Thoracic aorta (tissue), 2 donors: ENCODE measurements at regions not wholly inside any gene's neighbourhood (a gene's known extent, or its start where the extent isn't known, plus 50 kb on each side); places are given as distances from the start of the nearest gene placed in this dataset.

Source experiments
- ATAC-seq: fragments of 150-250 bp; one replicate; pipeline ENCODE4 v1.8.0; 2017; ENCODE audit warnings: low read depth; ENCODE audit not compliant: insufficient number of reproducible peaks, low FRiP score
- DNase-seq: peaks from one replicate; pipeline ENCODE4 v3.0.0-alpha.2; 2020; ENCODE audit warnings: low spot score
- H3K27ac ChIP-seq, 2 donors: fragments of 200-600 bp; sonication (generic); 1 replicate in 1 of 2; 2 replicates in 1 of 2; pipeline ENCODE4 v1.5.1; 2016; ENCODE audit warnings: mild to moderate bottlenecking in 2 of 2, moderate library complexity in 2 of 2
- H3K27me3 ChIP-seq: fragments of 200-600 bp; sonication (generic); replicated peaks from 2 replicates; pipeline ENCODE4 v1.6.0; 2016; ENCODE audit warnings: mild to moderate bottlenecking; ENCODE audit not compliant: insufficient read depth
- H3K36me3 ChIP-seq: fragments of 200-600 bp; sonication (generic); one replicate; pipeline ENCODE4 v1.5.1; 2016
- H3K4me1 ChIP-seq, 2 donors: fragments of 200-600 bp; sonication (generic); 1 replicate in 1 of 2; 2 replicates in 1 of 2; pipeline versions ENCODE4 v1.5.1 to v1.6.0; 2016; ENCODE audit warnings: low read depth in 2 of 2, mild to moderate bottlenecking in 1 of 2; ENCODE audit not compliant: control insufficient read depth in 1 of 2
- H3K4me3 ChIP-seq: fragments of 200-600 bp; sonication (generic); 2 replicates; pipeline ENCODE4 v1.5.1; 2016; ENCODE audit warnings: mild to moderate bottlenecking
- H3K9me3 ChIP-seq: fragments of 200-600 bp; sonication (generic); 2 replicates; pipeline ENCODE4 v1.5.1; 2016
- CTCF ChIP-seq: fragments of 200-600 bp; sonication (generic); IDR thresholded peaks from one replicate; pipeline ENCODE4 v1.5.1; 2019; ENCODE audit warnings: antibody characterized with exemption

- TF ChIP-seq CTCF = no peak
- H3K4me1 ChIP-seq = no peaks in the 10 kb centered on the region
- no peak overlapping the region for H3K4me3 ChIP-seq
- no peak for DNase-seq
- H3K9me3 ChIP-seq = no peaks in the 10 kb centered on the region
- H3K36me3 ChIP-seq = no peaks in the 10 kb centered on the region
- ATAC-seq = no peak
- no peaks in the 10 kb centered on the region for H3K27me3 ChIP-seq
- no peak overlapping the region for H3K27ac ChIP-seq
These were observed 290.7 kb downstream of the TCERG1L start for GRCh38 chr10:131020775-131021174.

- Histone ChIP-seq H3K4me3 (no peak overlapping the region), H3K36me3 (no peaks in the 10 kb centered on the region), H3K4me1 (no peaks in the 10 kb centered on the region), H3K27ac (no peak overlapping the region), H3K27me3 (no peaks in the 10 kb centered on the region), H3K9me3 (no peaks in the 10 kb centered on the region)
- no peak for ATAC-seq
- no peak for DNase-seq
- no peak for TF ChIP-seq CTCF
These were observed 290.1 kb downstream of the TCERG1L start for GRCh38 chr10:131021246-131021895.

- TF ChIP-seq CTCF = no peak
- H3K27me3 ChIP-seq = no peaks in the 10 kb centered on the region
- no peak overlapping the region for H3K4me3 ChIP-seq
- H3K9me3 ChIP-seq = no peaks in the 10 kb centered on the region
- no peak for DNase-seq
- no peaks in the 10 kb centered on the region for H3K36me3 ChIP-seq
- no peak overlapping the region for H3K27ac ChIP-seq
- no peak for ATAC-seq
- H3K4me1 ChIP-seq = no peaks in the 10 kb centered on the region
These were observed 289.6 kb downstream of the TCERG1L start for GRCh38 chr10:131021969-131022368.

GRCh38 chr10:131022369-131022768 lies 289.2 kb downstream of the TCERG1L start:
- Histone ChIP-seq H3K4me1 (no peaks in the 10 kb centered on the region), H3K9me3 (no peaks in the 10 kb centered on the region), H3K27ac (no peak overlapping the region), H3K4me3 (no peak overlapping the region), H3K27me3 (no peaks in the 10 kb centered on the region), H3K36me3 (no peaks in the 10 kb centered on the region)
- no peak for TF ChIP-seq CTCF
- DNase-seq = no peak
- ATAC-seq = no peak

- no peaks in the 10 kb centered on the region for H3K36me3 ChIP-seq
- no peak for ATAC-seq
These were observed 288.5 kb downstream of the TCERG1L start for GRCh38 chr10:131022981-131023380.

More at GRCh38 chr10:131022981-131023380, 288.5 kb downstream of the TCERG1L start:
- DNase-seq = no peak
- no peak overlapping the region for H3K27ac ChIP-seq
- no peak overlapping the region for H3K4me3 ChIP-seq
- no peak for TF ChIP-seq CTCF
- no peaks in the 10 kb centered on the region for H3K27me3 ChIP-seq
- no peaks in the 10 kb centered on the region for H3K9me3 ChIP-seq
- H3K4me1 ChIP-seq = no peaks in the 10 kb centered on the region
